Uterus (tissue), 2 donors: ENCODE measurements at regions not wholly inside any gene's neighbourhood (a gene's known extent, or its start where the extent isn't known, plus 50 kb on each side); places are given as distances from the start of the nearest gene placed in this dataset.

Experiments
- CTCF ChIP-seq, 4 experiments: fragments of 200-600 bp in 2 of 4; fragments of 450-650 bp in 2 of 4; sonication (generic) in 2 of 4; IDR thresholded peaks; one replicate each; pipeline ENCODE4 v1.5.1; 2016 to 2019; ENCODE audit warnings: antibody characterized with exemption in 4 of 4, mild to moderate bottlenecking in 2 of 4, moderate library complexity in 1 of 4
- POLR2A ChIP-seq, 2 donors: fragments of 450-650 bp; IDR thresholded peaks; one replicate each; pipeline ENCODE4 v1.6.1; 2016; ENCODE audit warnings: antibody characterized with exemption in 2 of 2, mild to moderate bottlenecking in 1 of 2, moderate library complexity in 1 of 2

- TF ChIP-seq CTCF (IDR thresholded peaks at IDR 0.05) (no peak), POLR2A (IDR thresholded peaks at IDR 0.05) (no peak)
These were observed 636.7 kb downstream of the KCNT2 start for GRCh38 chr1:195971589-195971988.
